K562 (cell line): ENCODE measurements at regions not wholly inside any gene's neighbourhood (a gene's known extent, or its start where the extent isn't known, plus 50 kb on each side); places are given as distances from the start of the nearest gene placed in this dataset.
A peak's percentile ranks its signal among the peaks of the same experiment; 100 is the strongest.

ENCODE experiments used
- ARID1B ChIP-seq: fragments of 450-650 bp; IDR thresholded peaks from 2 replicates; pipeline ENCODE4 v1.6.1; 2016; ENCODE audit warnings: antibody characterized with exemption, mild to moderate bottlenecking, inconsistent platforms
- ARID3B ChIP-seq: fragments of 250-450 bp; sonication (Bioruptor Pico); IDR thresholded peaks from 2 replicates; pipeline ENCODE4 v1.4.0; 2020; ENCODE audit warnings: borderline replicate concordance
- CBX1 ChIP-seq: sonication (generic); IDR thresholded peaks from 2 replicates; pipeline ENCODE4 v1.6.1; 2016; ENCODE audit warnings: antibody characterized with exemption, low read depth, mild to moderate bottlenecking
- DIDO1 ChIP-seq: fragments of 450-650 bp; IDR thresholded peaks from 2 replicates; pipeline ENCODE4 v1.6.1; 2016; ENCODE audit warnings: low read depth, missing biosample characterization, missing genetic modification characterization
- ETV6 ChIP-seq, 3 experiments: fragments of 150-350 bp in 1 of 3; sonication (generic) in 1 of 3; formaldehyde crosslinking in 1 of 3; IDR thresholded peaks; 2 replicates each; pipeline versions ENCODE4 v1.6.1 to v1.8.0; 2014 to 2022; ENCODE audit warnings: borderline replicate concordance in 2 of 3, low read depth in 2 of 3, antibody characterized with exemption in 1 of 3, low read length in 1 of 3, mild to moderate bottlenecking in 1 of 3, missing genetic modification reagents in 1 of 3
- HDAC1 ChIP-seq, 2 experiments: fragments of 450-650 bp; IDR thresholded peaks; 2 replicates each; pipeline ENCODE4 v1.6.1; 2016 to 2017; ENCODE audit warnings: inconsistent platforms in 1 of 2, mild to moderate bottlenecking in 1 of 2, moderate library complexity in 1 of 2
- HDAC2 ChIP-seq: fragments of 450-650 bp; IDR thresholded peaks from 2 replicates; pipeline ENCODE4 v1.6.1; 2016; ENCODE audit warnings: mild to moderate bottlenecking
- HDGF ChIP-seq: fragments of 450-650 bp; IDR thresholded peaks from 2 replicates; pipeline ENCODE4 v1.6.1; 2016
- KDM1A ChIP-seq, 2 experiments: fragments of 450-650 bp; IDR thresholded peaks; 2 replicates each; pipeline ENCODE4 v1.6.1; 2016; ENCODE audit warnings: mild to moderate bottlenecking in 2 of 2
- NR2F6 ChIP-seq: fragments of 450-650 bp; formaldehyde crosslinking; IDR thresholded peaks from 2 replicates; pipeline ENCODE4 v1.4.0; 2020; ENCODE audit warnings: mild to moderate bottlenecking
- PHF8 ChIP-seq: fragments of 200-600 bp; sonication (generic); IDR thresholded peaks from 2 replicates; pipeline ENCODE4 v1.6.1; 2012; ENCODE audit warnings: mixed run types, mild to moderate bottlenecking, inconsistent platforms, low read length, moderate library complexity, borderline replicate concordance
- RBM15 ChIP-seq: fragments of 200-400 bp; formaldehyde crosslinking; IDR thresholded peaks from 2 replicates; pipeline ENCODE4 v1.6.1; 2018; ENCODE audit warnings: mild to moderate bottlenecking, low read length, moderate library complexity; ENCODE audit not compliant: insufficient read depth
- SETDB1 ChIP-seq: IDR thresholded peaks from one replicate; pipeline ENCODE4 v1.6.1; 2012; ENCODE audit warnings: low read length, control low read depth, inconsistent platforms
- TEAD2 ChIP-seq: fragments of 450-650 bp; IDR thresholded peaks from 2 replicates; pipeline ENCODE4 v1.6.1; 2016; ENCODE audit warnings: missing genetic modification characterization, control low read depth, missing compliant biosample characterization
- ZBTB1 ChIP-seq: sonication (generic); formaldehyde crosslinking; IDR thresholded peaks from 2 replicates; pipeline ENCODE4 v1.8.1; 2023; ENCODE audit warnings: missing genetic modification reagents, low read depth, mild to moderate bottlenecking, borderline replicate concordance
- ZBTB11 ChIP-seq, 3 experiments: fragments of 200-800 bp in 1 of 3; fragments of 250-450 bp in 1 of 3; fragments of 450-650 bp in 1 of 3; sonication (Bioruptor Pico) in 1 of 3; sonication (Bioruptor generic) in 1 of 3; formaldehyde crosslinking in 1 of 3; IDR thresholded peaks; 2 replicates each; pipeline versions ENCODE4 v1.6.1 to v1.8.0; 2016 to 2022; ENCODE audit warnings: mild to moderate bottlenecking in 2 of 3, missing genetic modification characterization in 2 of 3, missing compliant biosample characterization in 1 of 3, moderate library complexity in 1 of 3
- ZFP30 ChIP-seq: fragments of 250-450 bp; sonication (Bioruptor Pico); IDR thresholded peaks from 2 replicates; pipeline ENCODE4 v1.8.0; 2022; ENCODE audit warnings: moderate library complexity, mild to moderate bottlenecking, inconsistent platforms, borderline replicate concordance
- ZNF124 ChIP-seq: sonication (generic); formaldehyde crosslinking; IDR thresholded peaks from 2 replicates; pipeline ENCODE4 v1.8.1; 2022; ENCODE audit warnings: missing genetic modification reagents
- ZNF436 ChIP-seq: fragments of 250-450, 450-650 bp; sonication (Bioruptor Pico); formaldehyde crosslinking; IDR thresholded peaks from 2 replicates; pipeline ENCODE4 v1.7.0; 2020; ENCODE audit warnings: mild to moderate bottlenecking
- TF ChIP-seq, protein P1 (sequence below): sonication (generic); formaldehyde crosslinking; IDR thresholded peaks from 2 replicates; pipeline ENCODE4 v1.8.0; 2022; ENCODE audit warnings: mild to moderate bottlenecking, missing genetic modification reagents

DNA sequence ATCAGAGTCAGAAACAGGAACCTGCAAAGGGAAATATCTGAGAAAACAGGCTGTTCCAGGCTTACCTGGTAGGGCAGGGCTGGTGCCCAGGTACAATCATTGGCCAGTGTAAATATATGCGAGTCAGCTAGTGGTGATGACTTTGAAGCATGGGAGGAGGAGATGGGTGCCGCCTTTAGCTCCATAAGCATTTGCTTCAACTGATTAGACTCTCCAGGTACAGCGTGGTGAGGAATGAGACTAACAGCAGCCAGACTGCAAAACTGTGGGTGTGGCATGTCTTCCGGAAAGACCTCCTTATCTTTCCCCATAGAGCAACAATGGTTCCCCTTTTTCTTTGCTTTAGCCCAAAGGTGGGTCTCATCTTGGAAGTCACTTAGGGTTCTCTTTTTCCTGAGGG, 137.2 kb downstream of the LRIG2 start (continued):
- TF ChIP-seq ARID3B (CRISPR knock-in tag): no peak
- no peak for TF ChIP-seq ZBTB1
- TF ChIP-seq ZFP30: no peak
- 0 out of 4 replicates have a peak, but pooled peaks of 1 of the 2 experiments have one; percentile 19 for TF ChIP-seq HDAC1 (IDR thresholded peaks at IDR 0.05)
- TF ChIP-seq ZNF436 (CRISPR knock-in tag): no peak
- TF ChIP-seq TEAD2 (tag): no peak
- TF ChIP-seq ZBTB11 (CRISPR knock-in tag; IDR thresholded peaks at IDR 0.05): no peak
- TF ChIP-seq CBX1: no peak
- TF ChIP-seq HDAC2: peak; percentile 69; the same call in 1 of the 2 replicates
- no peak for TF ChIP-seq DIDO1 (tag)
- TF ChIP-seq ZNF124: no peak
- 0 out of 4 replicates have a peak, but pooled peaks of 1 of the 2 experiments have one; percentile 15 for TF ChIP-seq ETV6 (IDR thresholded peaks at IDR 0.05; ENCODE audit: borderline replicate concordance in 1 of 2, low read depth in 2 of 2, low read length in 1 of 2)
- TF ChIP-seq ETV6 (CRISPR knock-in tag; IDR thresholded peaks at IDR 0.05; ENCODE audit: borderline replicate concordance): no peak
- peak; percentile 83 for TF ChIP-seq ARID1B
- no peak for TF ChIP-seq NR2F6 (CRISPR knock-in tag)
- TF ChIP-seq HDGF: no peak
- no peak for TF ChIP-seq PHF8
- no peak for TF ChIP-seq SETDB1
- TF ChIP-seq KDM1A (IDR thresholded peaks at IDR 0.05): 0 out of 4 replicates have a peak, but pooled peaks of 1 of the 2 experiments have one; percentile 26
- no peak for TF ChIP-seq RBM15
- TF ChIP-seq, protein P1, sequence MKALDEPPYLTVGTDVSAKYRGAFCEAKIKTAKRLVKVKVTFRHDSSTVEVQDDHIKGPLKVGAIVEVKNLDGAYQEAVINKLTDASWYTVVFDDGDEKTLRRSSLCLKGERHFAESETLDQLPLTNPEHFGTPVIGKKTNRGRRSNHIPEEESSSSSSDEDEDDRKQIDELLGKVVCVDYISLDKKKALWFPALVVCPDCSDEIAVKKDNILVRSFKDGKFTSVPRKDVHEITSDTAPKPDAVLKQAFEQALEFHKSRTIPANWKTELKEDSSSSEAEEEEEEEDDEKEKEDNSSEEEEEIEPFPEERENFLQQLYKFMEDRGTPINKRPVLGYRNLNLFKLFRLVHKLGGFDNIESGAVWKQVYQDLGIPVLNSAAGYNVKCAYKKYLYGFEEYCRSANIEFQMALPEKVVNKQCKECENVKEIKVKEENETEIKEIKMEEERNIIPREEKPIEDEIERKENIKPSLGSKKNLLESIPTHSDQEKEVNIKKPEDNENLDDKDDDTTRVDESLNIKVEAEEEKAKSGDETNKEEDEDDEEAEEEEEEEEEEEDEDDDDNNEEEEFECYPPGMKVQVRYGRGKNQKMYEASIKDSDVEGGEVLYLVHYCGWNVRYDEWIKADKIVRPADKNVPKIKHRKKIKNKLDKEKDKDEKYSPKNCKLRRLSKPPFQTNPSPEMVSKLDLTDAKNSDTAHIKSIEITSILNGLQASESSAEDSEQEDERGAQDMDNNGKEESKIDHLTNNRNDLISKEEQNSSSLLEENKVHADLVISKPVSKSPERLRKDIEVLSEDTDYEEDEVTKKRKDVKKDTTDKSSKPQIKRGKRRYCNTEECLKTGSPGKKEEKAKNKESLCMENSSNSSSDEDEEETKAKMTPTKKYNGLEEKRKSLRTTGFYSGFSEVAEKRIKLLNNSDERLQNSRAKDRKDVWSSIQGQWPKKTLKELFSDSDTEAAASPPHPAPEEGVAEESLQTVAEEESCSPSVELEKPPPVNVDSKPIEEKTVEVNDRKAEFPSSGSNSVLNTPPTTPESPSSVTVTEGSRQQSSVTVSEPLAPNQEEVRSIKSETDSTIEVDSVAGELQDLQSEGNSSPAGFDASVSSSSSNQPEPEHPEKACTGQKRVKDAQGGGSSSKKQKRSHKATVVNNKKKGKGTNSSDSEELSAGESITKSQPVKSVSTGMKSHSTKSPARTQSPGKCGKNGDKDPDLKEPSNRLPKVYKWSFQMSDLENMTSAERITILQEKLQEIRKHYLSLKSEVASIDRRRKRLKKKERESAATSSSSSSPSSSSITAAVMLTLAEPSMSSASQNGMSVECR: no peak
